ENCODE measurements at regions not wholly inside any gene's neighbourhood (a gene's known extent, or its start where the extent isn't known, plus 50 kb on each side); places are given as distances from the start of the nearest gene placed in this dataset.

- TF ChIP-seq, protein P1, sequence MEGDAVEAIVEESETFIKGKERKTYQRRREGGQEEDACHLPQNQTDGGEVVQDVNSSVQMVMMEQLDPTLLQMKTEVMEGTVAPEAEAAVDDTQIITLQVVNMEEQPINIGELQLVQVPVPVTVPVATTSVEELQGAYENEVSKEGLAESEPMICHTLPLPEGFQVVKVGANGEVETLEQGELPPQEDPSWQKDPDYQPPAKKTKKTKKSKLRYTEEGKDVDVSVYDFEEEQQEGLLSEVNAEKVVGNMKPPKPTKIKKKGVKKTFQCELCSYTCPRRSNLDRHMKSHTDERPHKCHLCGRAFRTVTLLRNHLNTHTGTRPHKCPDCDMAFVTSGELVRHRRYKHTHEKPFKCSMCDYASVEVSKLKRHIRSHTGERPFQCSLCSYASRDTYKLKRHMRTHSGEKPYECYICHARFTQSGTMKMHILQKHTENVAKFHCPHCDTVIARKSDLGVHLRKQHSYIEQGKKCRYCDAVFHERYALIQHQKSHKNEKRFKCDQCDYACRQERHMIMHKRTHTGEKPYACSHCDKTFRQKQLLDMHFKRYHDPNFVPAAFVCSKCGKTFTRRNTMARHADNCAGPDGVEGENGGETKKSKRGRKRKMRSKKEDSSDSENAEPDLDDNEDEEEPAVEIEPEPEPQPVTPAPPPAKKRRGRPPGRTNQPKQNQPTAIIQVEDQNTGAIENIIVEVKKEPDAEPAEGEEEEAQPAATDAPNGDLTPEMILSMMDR (IDR thresholded peaks at IDR 0.05; ENCODE audit: insufficient read depth, low read length, poor library complexity, severe bottlenecking): no peak
- no peak for TF ChIP-seq EZH2phosphoT487 (conservative IDR thresholded peaks at IDR 0.05; ENCODE audit: low read length)
Observed at GRCh38 chr9:86471171-86471815, 117.1 kb upstream of the TUT7 start.
